Muscle layer of duodenum (tissue), 2 donors: ENCODE measurements at regions not wholly inside any gene's neighbourhood (a gene's known extent, or its start where the extent isn't known, plus 50 kb on each side); places are given as distances from the start of the nearest gene placed in this dataset.

Experiments used
- H3K27ac ChIP-seq: one replicate; pipeline ENCODE4 v1.7.0; 2013; ENCODE audit warnings: mild to moderate bottlenecking, low read length
- H3K27me3 ChIP-seq: one replicate; pipeline ENCODE4 v1.7.0; 2013; ENCODE audit warnings: low read depth, mild to moderate bottlenecking, control low read depth, low read length
- H3K36me3 ChIP-seq, 2 donors: one replicate each; pipeline ENCODE4 v1.7.0; 2013; ENCODE audit warnings: low read length in 2 of 2, control low read depth in 1 of 2, mild to moderate bottlenecking in 1 of 2; ENCODE audit not compliant: insufficient read depth in 2 of 2, control insufficient read depth in 1 of 2
- H3K4me1 ChIP-seq, 2 donors: one replicate each; pipeline ENCODE4 v1.7.0; 2013; ENCODE audit warnings: low read length in 2 of 2, mild to moderate bottlenecking in 2 of 2, control low read depth in 1 of 2, moderate library complexity in 1 of 2; ENCODE audit not compliant: insufficient read depth in 2 of 2, control insufficient read depth in 1 of 2
- H3K4me3 ChIP-seq, 2 donors: one replicate each; pipeline ENCODE4 v1.7.0; 2013; ENCODE audit warnings: low read length in 2 of 2, low read depth in 1 of 2, mild to moderate bottlenecking in 1 of 2
- H3K9me3 ChIP-seq, 2 donors: one replicate each; pipeline ENCODE4 v1.7.0; 2013; ENCODE audit warnings: low read length in 2 of 2, control low read depth in 1 of 2, mild to moderate bottlenecking in 1 of 2; ENCODE audit not compliant: control insufficient read depth in 1 of 2
- donor health status: healthy.

- Histone ChIP-seq H3K4me3 (no peak overlapping the region), H3K4me1 (no peaks in the 10 kb centered on the region), H3K27me3 (no peaks in the 10 kb centered on the region), H3K27ac (no peak overlapping the region), H3K9me3 (peaks cover 6 to 12% of the 10 kb centered on the region in 2 donors), H3K36me3 (no peaks in the 10 kb centered on the region)
Observed at GRCh38 chr3:188099907-188100306, 54.0 kb upstream of the LPP start.

- Histone ChIP-seq H3K27me3 (no peaks in the 10 kb centered on the region), H3K4me1 (no peaks in the 10 kb centered on the region), H3K27ac (no peak overlapping the region), H3K9me3 (peaks cover 6 to 12% of the 10 kb centered on the region in 2 donors), H3K4me3 (no peak overlapping the region), H3K36me3 (no peaks in the 10 kb centered on the region)
Observed at GRCh38 chr3:188102861-188103547, 51.0 kb upstream of the LPP start.

GRCh38 chr3:188104050-188104449, 49.9 kb upstream of the LPP start:
- Histone ChIP-seq H3K36me3 (no peaks in the 10 kb centered on the region), H3K27me3 (no peaks in the 10 kb centered on the region), H3K4me3 (no peak overlapping the region), H3K9me3 (peaks cover 6 to 12% of the 10 kb centered on the region in 2 donors), H3K4me1 (no peaks in the 10 kb centered on the region), H3K27ac (no peak overlapping the region)
